ENCODE measurements at regions not wholly inside any gene's neighbourhood (a gene's known extent, or its start where the extent isn't known, plus 50 kb on each side); places are given as distances from the start of the nearest gene placed in this dataset.

DNA sequence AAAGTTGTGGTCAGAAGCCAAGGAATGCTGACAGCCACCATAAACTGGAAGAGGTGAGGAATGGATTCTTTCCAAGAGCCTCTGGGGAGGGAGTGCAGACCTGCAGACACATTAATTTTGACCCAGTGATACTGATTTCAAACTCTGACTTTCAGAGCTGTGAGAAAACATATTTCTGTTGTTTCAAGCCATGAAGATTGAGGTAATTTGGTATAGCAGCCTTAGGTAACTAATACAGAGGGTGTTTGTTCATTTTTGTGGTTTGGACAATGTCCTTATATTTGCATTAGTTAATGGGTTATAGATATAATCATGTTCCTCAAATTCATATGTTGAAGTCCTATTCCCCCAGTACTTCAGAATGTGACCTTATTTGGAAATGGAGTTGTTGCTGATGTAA lies 85.4 kb upstream of the GTSF1L start:
- TF ChIP-seq POLR2AphosphoS5 (IDR thresholded peaks at IDR 0.05; ENCODE audit: borderline replicate concordance, low read depth, low read length) (no peak), EZH2 (IDR thresholded peaks at IDR 0.05) (no peak)

Measured in SK-N-MC (cell line).